ENCODE measurements at regions not wholly inside any gene's neighbourhood (a gene's known extent, or its start where the extent isn't known, plus 50 kb on each side); places are given as distances from the start of the nearest gene placed in this dataset.

DNA sequence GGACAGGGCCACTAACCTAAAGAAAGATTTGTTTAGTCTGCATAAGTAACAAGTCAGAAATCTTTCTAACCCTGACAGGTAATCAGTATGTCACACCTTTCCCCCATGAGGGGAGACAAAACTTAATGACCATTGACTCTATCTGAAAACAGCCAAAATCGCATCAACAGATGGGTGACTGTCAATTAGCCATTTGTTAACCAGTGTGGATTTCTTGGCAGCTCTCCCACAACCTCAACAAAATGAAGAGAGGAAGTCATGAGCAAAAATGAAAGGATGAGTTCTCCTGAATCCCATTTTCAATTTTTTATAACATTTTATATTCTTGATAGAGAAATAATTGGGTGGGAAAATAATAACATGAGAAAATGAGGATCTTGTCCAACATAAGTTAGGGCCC, 84.6 kb upstream of the SNX2 start:
- TF ChIP-seq, protein P1, sequence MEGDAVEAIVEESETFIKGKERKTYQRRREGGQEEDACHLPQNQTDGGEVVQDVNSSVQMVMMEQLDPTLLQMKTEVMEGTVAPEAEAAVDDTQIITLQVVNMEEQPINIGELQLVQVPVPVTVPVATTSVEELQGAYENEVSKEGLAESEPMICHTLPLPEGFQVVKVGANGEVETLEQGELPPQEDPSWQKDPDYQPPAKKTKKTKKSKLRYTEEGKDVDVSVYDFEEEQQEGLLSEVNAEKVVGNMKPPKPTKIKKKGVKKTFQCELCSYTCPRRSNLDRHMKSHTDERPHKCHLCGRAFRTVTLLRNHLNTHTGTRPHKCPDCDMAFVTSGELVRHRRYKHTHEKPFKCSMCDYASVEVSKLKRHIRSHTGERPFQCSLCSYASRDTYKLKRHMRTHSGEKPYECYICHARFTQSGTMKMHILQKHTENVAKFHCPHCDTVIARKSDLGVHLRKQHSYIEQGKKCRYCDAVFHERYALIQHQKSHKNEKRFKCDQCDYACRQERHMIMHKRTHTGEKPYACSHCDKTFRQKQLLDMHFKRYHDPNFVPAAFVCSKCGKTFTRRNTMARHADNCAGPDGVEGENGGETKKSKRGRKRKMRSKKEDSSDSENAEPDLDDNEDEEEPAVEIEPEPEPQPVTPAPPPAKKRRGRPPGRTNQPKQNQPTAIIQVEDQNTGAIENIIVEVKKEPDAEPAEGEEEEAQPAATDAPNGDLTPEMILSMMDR (IDR thresholded peaks at IDR 0.05), result no peak
- TF ChIP-seq ZNF263 (CRISPR knock-in tag; IDR thresholded peaks at IDR 0.05; ENCODE audit: low read depth) (no peak), FOXK1 (CRISPR knock-in tag; IDR thresholded peaks at IDR 0.05) (no peak), FOXJ3 (CRISPR knock-in tag; IDR thresholded peaks at IDR 0.05; ENCODE audit: borderline replicate concordance) (no peak), TEAD4 (CRISPR knock-in tag; IDR thresholded peaks at IDR 0.05) (no peak), ATF1 (CRISPR knock-in tag; IDR thresholded peaks at IDR 0.05) (no peak), IRF2 (CRISPR knock-in tag; IDR thresholded peaks at IDR 0.05; ENCODE audit: borderline replicate concordance, low read depth) (no peak), ETV6 (CRISPR knock-in tag; IDR thresholded peaks at IDR 0.05) (no peak), ZNF232 (CRISPR knock-in tag; IDR thresholded peaks at IDR 0.05) (no peak)
- TF ChIP-seq, protein P2, sequence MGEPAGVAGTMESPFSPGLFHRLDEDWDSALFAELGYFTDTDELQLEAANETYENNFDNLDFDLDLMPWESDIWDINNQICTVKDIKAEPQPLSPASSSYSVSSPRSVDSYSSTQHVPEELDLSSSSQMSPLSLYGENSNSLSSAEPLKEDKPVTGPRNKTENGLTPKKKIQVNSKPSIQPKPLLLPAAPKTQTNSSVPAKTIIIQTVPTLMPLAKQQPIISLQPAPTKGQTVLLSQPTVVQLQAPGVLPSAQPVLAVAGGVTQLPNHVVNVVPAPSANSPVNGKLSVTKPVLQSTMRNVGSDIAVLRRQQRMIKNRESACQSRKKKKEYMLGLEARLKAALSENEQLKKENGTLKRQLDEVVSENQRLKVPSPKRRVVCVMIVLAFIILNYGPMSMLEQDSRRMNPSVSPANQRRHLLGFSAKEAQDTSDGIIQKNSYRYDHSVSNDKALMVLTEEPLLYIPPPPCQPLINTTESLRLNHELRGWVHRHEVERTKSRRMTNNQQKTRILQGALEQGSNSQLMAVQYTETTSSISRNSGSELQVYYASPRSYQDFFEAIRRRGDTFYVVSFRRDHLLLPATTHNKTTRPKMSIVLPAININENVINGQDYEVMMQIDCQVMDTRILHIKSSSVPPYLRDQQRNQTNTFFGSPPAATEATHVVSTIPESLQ (CRISPR knock-in tag; IDR thresholded peaks at IDR 0.05), result no peak
- TF ChIP-seq, protein P3, sequence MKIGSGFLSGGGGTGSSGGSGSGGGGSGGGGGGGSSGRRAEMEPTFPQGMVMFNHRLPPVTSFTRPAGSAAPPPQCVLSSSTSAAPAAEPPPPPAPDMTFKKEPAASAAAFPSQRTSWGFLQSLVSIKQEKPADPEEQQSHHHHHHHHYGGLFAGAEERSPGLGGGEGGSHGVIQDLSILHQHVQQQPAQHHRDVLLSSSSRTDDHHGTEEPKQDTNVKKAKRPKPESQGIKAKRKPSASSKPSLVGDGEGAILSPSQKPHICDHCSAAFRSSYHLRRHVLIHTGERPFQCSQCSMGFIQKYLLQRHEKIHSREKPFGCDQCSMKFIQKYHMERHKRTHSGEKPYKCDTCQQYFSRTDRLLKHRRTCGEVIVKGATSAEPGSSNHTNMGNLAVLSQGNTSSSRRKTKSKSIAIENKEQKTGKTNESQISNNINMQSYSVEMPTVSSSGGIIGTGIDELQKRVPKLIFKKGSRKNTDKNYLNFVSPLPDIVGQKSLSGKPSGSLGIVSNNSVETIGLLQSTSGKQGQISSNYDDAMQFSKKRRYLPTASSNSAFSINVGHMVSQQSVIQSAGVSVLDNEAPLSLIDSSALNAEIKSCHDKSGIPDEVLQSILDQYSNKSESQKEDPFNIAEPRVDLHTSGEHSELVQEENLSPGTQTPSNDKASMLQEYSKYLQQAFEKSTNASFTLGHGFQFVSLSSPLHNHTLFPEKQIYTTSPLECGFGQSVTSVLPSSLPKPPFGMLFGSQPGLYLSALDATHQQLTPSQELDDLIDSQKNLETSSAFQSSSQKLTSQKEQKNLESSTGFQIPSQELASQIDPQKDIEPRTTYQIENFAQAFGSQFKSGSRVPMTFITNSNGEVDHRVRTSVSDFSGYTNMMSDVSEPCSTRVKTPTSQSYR (CRISPR knock-in tag; IDR thresholded peaks at IDR 0.05), result no peak
- TF ChIP-seq, protein P4, sequence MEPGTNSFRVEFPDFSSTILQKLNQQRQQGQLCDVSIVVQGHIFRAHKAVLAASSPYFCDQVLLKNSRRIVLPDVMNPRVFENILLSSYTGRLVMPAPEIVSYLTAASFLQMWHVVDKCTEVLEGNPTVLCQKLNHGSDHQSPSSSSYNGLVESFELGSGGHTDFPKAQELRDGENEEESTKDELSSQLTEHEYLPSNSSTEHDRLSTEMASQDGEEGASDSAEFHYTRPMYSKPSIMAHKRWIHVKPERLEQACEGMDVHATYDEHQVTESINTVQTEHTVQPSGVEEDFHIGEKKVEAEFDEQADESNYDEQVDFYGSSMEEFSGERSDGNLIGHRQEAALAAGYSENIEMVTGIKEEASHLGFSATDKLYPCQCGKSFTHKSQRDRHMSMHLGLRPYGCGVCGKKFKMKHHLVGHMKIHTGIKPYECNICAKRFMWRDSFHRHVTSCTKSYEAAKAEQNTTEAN (CRISPR knock-in tag; IDR thresholded peaks at IDR 0.05), result no peak
- TF ChIP-seq, protein P5, sequence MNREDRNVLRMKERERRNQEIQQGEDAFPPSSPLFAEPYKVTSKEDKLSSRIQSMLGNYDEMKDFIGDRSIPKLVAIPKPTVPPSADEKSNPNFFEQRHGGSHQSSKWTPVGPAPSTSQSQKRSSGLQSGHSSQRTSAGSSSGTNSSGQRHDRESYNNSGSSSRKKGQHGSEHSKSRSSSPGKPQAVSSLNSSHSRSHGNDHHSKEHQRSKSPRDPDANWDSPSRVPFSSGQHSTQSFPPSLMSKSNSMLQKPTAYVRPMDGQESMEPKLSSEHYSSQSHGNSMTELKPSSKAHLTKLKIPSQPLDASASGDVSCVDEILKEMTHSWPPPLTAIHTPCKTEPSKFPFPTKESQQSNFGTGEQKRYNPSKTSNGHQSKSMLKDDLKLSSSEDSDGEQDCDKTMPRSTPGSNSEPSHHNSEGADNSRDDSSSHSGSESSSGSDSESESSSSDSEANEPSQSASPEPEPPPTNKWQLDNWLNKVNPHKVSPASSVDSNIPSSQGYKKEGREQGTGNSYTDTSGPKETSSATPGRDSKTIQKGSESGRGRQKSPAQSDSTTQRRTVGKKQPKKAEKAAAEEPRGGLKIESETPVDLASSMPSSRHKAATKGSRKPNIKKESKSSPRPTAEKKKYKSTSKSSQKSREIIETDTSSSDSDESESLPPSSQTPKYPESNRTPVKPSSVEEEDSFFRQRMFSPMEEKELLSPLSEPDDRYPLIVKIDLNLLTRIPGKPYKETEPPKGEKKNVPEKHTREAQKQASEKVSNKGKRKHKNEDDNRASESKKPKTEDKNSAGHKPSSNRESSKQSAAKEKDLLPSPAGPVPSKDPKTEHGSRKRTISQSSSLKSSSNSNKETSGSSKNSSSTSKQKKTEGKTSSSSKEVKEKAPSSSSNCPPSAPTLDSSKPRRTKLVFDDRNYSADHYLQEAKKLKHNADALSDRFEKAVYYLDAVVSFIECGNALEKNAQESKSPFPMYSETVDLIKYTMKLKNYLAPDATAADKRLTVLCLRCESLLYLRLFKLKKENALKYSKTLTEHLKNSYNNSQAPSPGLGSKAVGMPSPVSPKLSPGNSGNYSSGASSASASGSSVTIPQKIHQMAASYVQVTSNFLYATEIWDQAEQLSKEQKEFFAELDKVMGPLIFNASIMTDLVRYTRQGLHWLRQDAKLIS (CRISPR knock-in tag; IDR thresholded peaks at IDR 0.05; ENCODE audit: borderline replicate concordance), result no peak

Measured in WTC11 (cell line).